NCI-H1436 treated with DMSO at 0.1 percent for 48 hours (cell line): ENCODE measurements at regions not wholly inside any gene's neighbourhood (a gene's known extent, or its start where the extent isn't known, plus 50 kb on each side); places are given as distances from the start of the nearest gene placed in this dataset.
"Not testable (repeated sequence)": the region's sequence is repeated elsewhere in the genome, so short reads cannot be mapped to it uniquely, and the experiment has no call there.

Source experiments
- DNase-seq: peaks from one replicate; lab custom pipeline; 2025; lab: John Stamatoyannopoulos, UW

DNA sequence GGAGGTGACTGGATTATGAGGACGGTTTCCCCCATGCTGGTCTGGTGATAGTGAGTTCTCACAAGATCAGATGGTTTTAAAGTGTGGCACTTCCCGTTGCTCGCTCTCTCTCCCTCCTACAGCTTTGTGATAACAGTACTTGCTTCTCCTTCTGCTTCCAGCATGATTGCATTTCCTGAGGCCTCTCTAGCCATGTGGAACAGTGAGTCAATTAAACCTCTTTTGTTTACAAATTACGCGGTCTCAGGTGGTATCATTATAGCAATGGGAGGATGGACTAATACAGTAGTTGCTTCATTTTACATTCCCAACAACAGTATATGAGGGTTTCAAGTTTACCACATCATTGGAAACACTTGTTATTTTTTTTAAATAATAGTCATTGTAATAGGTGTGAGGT lies 937.3 kb upstream of the ARRDC3 start:
- no peak for DNase-seq

DNA sequence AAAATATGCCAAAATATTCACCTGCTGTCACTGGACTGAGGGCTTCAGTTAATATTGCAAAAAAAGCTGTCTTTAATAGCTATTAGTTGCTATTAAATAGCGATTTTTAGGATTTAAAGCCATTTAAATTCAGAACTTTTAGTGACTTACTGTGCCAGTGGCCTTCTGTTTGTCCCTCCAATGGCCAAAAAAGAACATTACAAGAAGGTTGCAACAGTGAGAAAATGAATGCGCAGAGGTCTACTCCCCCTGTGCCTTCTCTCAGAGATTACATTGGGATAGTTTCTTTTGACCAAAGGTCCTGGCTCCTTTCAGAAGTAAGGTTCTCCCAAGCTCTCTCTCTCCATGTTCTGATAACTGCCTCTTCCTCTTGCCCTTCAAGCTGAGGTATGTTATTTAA lies 930.3 kb upstream of the ARRDC3 start:
- DNase-seq: no peak

DNA sequence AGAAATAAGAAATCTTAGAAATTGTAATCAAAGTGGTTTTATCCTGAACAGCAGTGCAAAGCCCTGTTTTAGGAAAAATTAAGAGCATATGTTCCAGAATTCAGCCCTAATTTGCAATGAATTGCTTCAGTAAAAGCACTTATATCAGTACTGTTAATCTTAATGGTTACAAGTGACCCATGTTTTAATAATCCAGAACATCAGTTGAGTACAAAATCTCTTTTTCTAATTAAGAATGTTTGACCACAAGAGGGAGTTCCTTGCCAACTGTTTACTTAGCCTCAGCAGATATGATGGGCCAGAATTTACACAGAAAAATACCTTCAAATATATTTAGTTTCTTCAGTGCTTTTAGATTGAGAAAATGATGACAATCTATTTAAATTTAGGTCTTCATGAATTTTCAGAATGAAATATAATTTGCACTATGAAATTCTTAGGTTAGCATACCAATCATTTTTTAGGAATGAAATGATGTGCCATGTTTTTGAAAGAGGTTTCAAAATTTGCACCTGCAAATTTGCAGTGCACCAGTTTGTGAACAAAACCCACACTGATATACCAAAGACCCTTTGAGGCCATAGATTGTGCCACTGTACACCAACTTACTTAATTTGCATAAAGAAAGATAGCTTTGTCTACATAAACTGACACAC lies 926.3 kb upstream of the ARRDC3 start:
- DNase-seq: no peak

GRCh38 chr5:92308679-92309078 lies 925.6 kb upstream of the ARRDC3 start:
- no peak for DNase-seq

DNA sequence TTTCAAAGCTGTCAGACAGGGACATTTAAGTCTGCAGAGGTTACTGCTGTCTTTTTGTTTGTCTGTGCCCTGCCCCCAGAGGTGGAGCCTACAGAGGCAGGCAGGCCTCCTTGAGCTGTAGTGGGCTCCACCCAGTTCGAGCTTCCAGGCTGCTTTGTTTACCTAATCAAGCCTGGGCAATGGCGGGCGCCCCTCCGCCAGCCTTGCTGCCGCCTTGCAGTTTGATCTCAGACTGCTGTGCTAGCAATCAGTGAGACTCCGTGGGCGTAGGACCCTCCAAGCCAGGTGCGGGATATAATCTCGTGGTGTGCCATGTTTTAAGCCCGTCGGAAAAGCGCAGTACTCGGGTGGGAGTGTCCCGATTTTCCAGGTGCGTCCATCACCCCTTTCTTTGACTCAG lies 919.2 kb upstream of the ARRDC3 start:
- not testable (repeated sequence) for DNase-seq

DNA sequence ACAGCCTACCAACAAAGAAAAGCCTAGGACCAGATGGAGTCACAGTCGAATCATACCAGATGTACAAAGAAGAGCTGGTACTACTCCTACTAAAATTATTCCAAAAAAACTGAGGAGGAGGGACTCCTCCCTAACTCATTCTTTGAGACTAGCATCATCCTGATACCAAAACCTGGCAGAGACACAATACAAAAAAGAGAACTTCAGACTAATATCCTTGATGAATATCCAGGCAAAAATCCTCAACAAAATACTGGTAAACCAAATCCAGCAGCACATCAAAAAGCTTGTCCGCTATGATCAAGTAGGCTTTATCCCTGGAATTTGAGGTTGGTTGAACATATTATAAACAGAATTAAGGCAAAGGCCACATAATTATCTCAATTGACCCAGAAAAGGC lies 900.4 kb upstream of the ARRDC3 start:
- no peak for DNase-seq

GRCh38 chr5:92271750-92272149 lies 888.6 kb upstream of the ARRDC3 start:
- not testable (repeated sequence) for DNase-seq

GRCh38 chr5:92268343-92268742 lies 885.2 kb upstream of the ARRDC3 start:
- DNase-seq: no peak

- DNase-seq: no peak
These were observed 884.7 kb upstream of the ARRDC3 start for GRCh38 chr5:92267830-92268229.

- no peak for DNase-seq
These were observed 882.7 kb upstream of the ARRDC3 start for GRCh38 chr5:92265804-92266203.

- DNase-seq: not testable (repeated sequence)
These were observed 872.5 kb upstream of the ARRDC3 start for GRCh38 chr5:92255605-92256004.

DNA sequence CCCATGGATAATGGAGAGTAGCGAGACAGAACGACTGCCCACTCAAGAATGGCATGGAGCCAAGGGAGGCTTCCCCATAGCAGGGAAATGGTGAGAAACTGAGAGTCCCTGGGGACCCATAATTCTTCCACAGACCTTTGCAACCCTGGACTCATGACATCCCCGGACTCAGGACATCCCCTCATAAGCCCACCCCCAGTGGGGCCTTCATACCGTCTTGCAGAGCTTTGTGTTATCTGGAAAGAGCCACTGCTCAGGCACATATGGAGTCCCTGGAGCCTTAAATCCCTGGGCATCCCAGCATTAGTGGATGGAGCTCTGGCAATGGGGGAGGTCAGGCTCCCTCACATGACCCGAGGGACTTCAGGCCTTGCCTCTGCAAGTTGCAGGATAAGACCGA lies 865.4 kb upstream of the ARRDC3 start:
- DNase-seq: no peak

DNA sequence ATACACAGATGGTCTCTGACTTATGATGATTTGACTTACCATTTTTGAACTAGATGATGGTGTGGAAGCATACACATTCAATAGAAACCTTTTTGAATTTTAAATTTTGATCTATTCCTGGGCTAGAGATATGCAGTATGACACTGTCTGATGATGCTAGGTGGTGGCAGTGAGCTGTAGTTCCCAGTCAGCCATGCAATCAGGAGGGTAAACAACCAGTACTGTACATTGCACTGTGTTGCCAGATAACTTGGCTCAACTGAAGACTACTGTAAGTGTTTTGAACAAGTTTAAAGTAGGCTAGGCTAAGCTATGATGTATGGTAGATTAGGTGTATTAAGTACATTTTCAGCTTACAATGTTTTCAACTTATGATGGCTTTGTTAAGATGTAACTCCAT lies 859.1 kb upstream of the ARRDC3 start:
- DNase-seq: no peak

GRCh38 chr5:92237896-92238295 lies 854.8 kb upstream of the ARRDC3 start:
- DNase-seq: no peak

GRCh38 chr5:92222449-92222848 lies 839.3 kb upstream of the ARRDC3 start:
- DNase-seq: no peak

GRCh38 chr5:92216852-92217251 lies 833.7 kb upstream of the ARRDC3 start:
- not testable (repeated sequence) for DNase-seq

- no peak for DNase-seq
These were observed 832.0 kb upstream of the ARRDC3 start for GRCh38 chr5:92215116-92215515.

- no peak for DNase-seq
These were observed 825.1 kb upstream of the ARRDC3 start for GRCh38 chr5:92208265-92208664.

GRCh38 chr5:92207151-92207550 lies 824.0 kb upstream of the ARRDC3 start:
- DNase-seq: no peak

- DNase-seq: no peak
These were observed 823.6 kb upstream of the ARRDC3 start for GRCh38 chr5:92206681-92207080.

DNA sequence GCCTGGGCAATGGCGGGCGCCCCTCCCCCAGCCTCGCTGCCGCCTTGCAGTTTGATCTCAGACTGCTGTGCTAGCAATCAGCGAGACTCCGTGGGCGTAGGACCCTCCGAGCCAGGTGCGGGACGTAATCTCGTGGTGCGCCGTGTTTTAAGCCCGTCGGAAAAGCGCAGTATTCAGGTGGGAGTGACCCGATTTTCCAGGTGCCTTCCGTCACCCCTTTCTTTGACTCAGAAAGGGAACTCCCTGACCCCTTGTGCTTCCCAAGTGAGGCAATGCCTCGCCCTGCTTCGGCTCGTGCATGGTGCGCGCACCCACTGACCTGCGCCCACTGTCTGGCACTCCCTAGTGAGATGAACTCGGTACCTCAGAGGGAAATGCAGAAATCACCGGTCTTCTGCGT lies 815.9 kb upstream of the ARRDC3 start:
- not testable (repeated sequence) for DNase-seq

GRCh38 chr5:92181656-92182055 lies 798.5 kb upstream of the ARRDC3 start:
- DNase-seq: no peak

GRCh38 chr5:92180391-92180790 lies 797.3 kb upstream of the ARRDC3 start:
- no peak for DNase-seq

- no peak for DNase-seq
These were observed 796.5 kb upstream of the ARRDC3 start for GRCh38 chr5:92179651-92180050.
